NAMALWA (cell line): ENCODE measurements at regions not wholly inside any gene's neighbourhood (a gene's known extent, or its start where the extent isn't known, plus 50 kb on each side); places are given as distances from the start of the nearest gene placed in this dataset.

ENCODE experiments used
- DNase-seq: peaks from one replicate; pipeline ENCODE4 v3.0.0-alpha.2; 2015; ENCODE audit warnings: low spot score

DNA sequence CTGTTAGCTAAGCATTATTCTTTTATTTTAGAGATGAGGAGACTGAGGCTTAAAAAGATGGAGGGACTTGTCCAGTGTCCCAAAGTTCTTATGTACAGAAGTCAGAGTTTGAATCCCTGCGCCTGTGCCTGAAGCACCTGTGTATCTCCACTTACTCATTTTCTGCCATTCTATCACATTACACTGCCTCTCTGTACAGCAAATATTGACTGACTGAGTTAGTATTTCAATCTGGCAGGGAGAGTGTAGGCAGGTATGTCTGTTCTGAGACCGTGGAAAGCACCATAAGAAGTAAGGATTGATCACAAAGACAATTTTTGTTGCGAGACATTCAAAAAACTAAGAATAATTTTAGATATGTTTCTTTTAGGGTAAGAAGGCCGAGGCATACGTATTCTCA lies 162.7 kb downstream of the KITLG start:
- DNase-seq, result no peak

- no peak for DNase-seq
These were observed 161.3 kb downstream of the KITLG start for GRCh38 chr12:88418856-88419497.

GRCh38 chr12:88419794-88420193 lies 160.5 kb downstream of the KITLG start:
- no peak for DNase-seq

GRCh38 chr12:88420457-88420856 lies 159.8 kb downstream of the KITLG start:
- no peak for DNase-seq

- no peak for DNase-seq
These were observed 155.2 kb downstream of the KITLG start for GRCh38 chr12:88424791-88425730.

GRCh38 chr12:88428350-88428749 lies 151.9 kb downstream of the KITLG start:
- no peak for DNase-seq

- no peak for DNase-seq
These were observed 149.0 kb downstream of the KITLG start for GRCh38 chr12:88431246-88431645.

DNA sequence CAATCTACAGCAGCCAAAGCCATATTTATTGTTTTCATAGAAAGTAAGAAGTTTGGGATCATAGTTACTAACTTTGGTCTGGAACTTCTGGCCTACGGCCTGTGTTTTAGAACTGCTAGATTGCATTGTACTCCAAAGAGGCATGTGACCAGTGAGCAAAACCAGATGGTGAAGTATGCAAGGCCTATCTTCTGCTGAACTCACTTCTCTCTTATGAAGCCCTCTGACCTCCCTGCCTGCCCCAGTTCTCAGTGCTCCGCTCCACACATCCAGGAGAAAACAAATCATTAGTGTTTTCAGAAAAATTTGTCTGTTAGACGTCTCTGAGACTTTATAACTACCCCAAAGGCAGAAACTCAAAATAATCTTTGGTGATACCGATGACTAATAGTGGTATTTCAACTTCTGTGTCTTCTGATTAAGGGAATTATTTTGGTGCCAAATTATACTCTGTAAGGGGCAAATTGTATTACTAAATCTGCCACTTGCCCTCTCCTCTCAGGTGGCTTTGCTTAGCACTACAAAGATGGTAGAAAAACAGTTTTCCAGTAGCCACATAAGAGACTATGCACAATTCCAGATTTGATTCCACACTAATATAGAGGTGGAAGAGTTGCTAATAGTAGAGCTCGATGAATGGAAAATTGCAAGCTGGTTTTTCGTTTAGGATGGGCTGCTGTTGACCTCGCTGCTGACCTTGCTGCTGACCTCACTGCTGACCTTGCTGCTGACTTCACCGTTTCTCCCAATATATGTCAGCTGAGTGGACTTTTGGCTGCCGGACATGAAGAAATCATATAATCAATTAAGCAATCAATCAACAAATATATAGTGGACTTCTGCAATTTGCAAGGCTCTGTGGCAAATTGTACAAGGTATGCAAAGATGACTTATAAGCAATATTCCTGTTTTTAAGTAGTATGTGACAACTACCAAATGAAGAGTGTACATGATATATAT lies 147.5 kb downstream of the KITLG start:
- DNase-seq, result no peak

DNA sequence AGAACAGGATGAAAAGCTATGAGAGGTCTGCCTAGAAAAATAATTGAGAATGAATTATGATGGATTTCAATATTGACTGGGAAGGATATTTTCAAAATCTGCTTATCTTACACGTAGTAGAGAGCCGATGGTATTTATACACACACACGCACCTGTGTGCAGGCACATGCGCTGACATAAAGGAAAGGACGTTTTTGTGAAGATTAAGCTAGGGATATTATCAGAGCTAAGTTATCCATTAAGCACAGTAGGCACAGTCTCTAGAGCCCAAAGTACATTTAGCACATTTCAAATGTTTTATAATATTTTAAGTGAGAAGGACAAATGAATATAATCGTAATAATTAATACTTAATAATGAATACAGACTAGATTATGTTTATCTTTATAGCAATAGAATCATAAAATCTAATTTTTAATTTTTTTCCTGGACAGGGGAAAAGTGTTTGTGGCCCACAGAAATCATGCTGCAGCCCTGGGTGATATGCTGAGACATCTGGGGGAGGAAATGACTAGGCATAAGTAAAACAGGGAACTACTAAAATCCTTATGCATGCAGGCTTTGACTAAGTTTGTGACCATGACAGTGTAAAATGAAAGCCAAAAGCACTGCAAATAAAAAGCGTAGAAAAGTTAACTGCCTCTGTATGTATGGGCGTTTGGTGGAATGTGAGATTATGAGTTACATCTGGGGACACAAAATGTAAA lies 146.1 kb downstream of the KITLG start:
- no peak for DNase-seq

DNA sequence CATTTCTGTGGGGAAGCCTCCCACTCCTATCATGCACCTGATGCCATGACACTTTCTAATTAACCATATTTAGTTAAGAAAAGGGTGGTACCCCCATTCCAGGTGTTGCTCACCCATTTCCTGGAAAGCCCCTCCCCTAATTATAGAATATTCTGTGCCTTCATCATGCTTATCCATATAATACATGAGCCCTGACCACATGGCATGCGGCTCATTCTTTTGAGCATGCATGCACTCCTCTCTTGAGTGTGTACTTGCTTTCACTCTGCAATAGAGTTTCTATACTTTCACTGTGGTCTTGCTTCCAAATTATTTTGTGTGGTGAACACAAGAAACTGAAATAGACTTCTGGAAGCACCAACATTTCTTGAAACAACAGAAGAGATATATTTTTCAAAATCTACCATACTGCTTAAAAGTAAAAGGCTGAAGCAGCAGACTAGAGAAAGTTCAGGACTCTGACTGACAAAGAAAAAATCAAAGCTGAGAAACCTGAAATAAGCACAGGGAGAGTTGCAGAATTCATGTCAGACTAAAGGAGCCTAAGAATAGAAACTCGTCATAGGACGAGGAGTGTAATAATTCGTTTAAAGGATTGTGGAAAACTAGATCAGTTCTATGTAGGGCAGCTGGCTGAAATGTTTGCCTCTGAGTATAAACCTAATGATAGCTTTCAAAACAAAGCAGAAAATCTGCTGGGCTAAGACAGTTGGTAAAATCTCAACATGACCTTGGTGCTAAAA lies 144.8 kb downstream of the KITLG start:
- DNase-seq, result no peak

- DNase-seq, result no peak
These were observed 143.0 kb downstream of the KITLG start for GRCh38 chr12:88437226-88437625.
